T-helper 2 cell treated with Interferon-gamma antibody and Interleukin-4, amounts not matched to agents 100 ng/mL and 5 ng/mL, for 36 hours (primary cell): ENCODE measurements at regions not wholly inside any gene's neighbourhood (a gene's known extent, or its start where the extent isn't known, plus 50 kb on each side); places are given as distances from the start of the nearest gene placed in this dataset.

Experiments
- intact Hi-C: fragments of 100-400 bp; cut with micrococcal nuclease; formaldehyde crosslinking; loops from one replicate; pipeline ENCODE4 v1.15.1; 2023

GRCh38 chr2:126774290-126774689 is 118.3 kb downstream of the GYPC start:
- intact Hi-C loops, result no loop called here

GRCh38 chr2:126774761-126775160 is 118.8 kb downstream of the GYPC start:
- intact Hi-C loops, result loop anchor here (5.0 kb wide), 2 partner anchors 198 to 362 kb away; no protein-coding TSS in a partner anchor

GRCh38 chr2:126775300-126775985 is 119.5 kb downstream of the GYPC start:
- intact Hi-C loops, result loop anchor here (5.0 kb wide), 2 partner anchors 197 to 363 kb away; no protein-coding TSS in a partner anchor

- intact Hi-C loops, result loop anchor here (2.0 to 5.0 kb wide), 3 partner anchors 75 to 364 kb away; no protein-coding TSS in a partner anchor
Observed at GRCh38 chr2:126776255-126776654, 120.3 kb downstream of the GYPC start.

GRCh38 chr2:126776692-126777619 is 121.0 kb downstream of the GYPC start:
- intact Hi-C loops, result loop anchor here (1.0 to 5.0 kb wide), 6 partner anchors 76 to 378 kb away; no protein-coding TSS in a partner anchor

GRCh38 chr2:126777620-126777978 is 121.1 kb upstream of the TEX51 start:
- intact Hi-C loops, result loop anchor here (1.0 to 5.0 kb wide), 6 partner anchors 77 to 378 kb away; no protein-coding TSS in a partner anchor

GRCh38 chr2:126778561-126779501 is 119.9 kb upstream of the TEX51 start:
- intact Hi-C loops, result loop anchor here (5.0 kb wide), 2 partner anchors 193 to 367 kb away; no protein-coding TSS in a partner anchor

- intact Hi-C loops, result no loop called here
Observed at GRCh38 chr2:126781206-126781605, 117.5 kb upstream of the TEX51 start.

- intact Hi-C loops, result no loop called here
Observed at GRCh38 chr2:126781806-126782205, 116.9 kb upstream of the TEX51 start.

GRCh38 chr2:126782648-126783047 is 116.0 kb upstream of the TEX51 start:
- intact Hi-C loops, result no loop called here

- intact Hi-C loops, result no loop called here
Observed at GRCh38 chr2:126783341-126783740, 115.3 kb upstream of the TEX51 start.

- intact Hi-C loops, result no loop called here
Observed at GRCh38 chr2:126784045-126784444, 114.6 kb upstream of the TEX51 start.

- intact Hi-C loops, result no loop called here
Observed at GRCh38 chr2:126784621-126785020, 114.1 kb upstream of the TEX51 start.

GRCh38 chr2:126785236-126785635 is 113.5 kb upstream of the TEX51 start:
- intact Hi-C loops, result no loop called here

GRCh38 chr2:126785862-126786261 is 112.8 kb upstream of the TEX51 start:
- intact Hi-C loops, result no loop called here

- intact Hi-C loops, result no loop called here
Observed at GRCh38 chr2:126786765-126787164, 111.9 kb upstream of the TEX51 start.

GRCh38 chr2:126787289-126787688 is 111.4 kb upstream of the TEX51 start:
- intact Hi-C loops, result no loop called here

- intact Hi-C loops, result no loop called here
Observed at GRCh38 chr2:126788113-126788512, 110.6 kb upstream of the TEX51 start.

GRCh38 chr2:126788652-126789051 is 110.0 kb upstream of the TEX51 start:
- intact Hi-C loops, result no loop called here

- intact Hi-C loops, result no loop called here
Observed at GRCh38 chr2:126790987-126791780, 107.5 kb upstream of the TEX51 start.
